ENCODE measurements at regions not wholly inside any gene's neighbourhood (a gene's known extent, or its start where the extent isn't known, plus 50 kb on each side); places are given as distances from the start of the nearest gene placed in this dataset.

GRCh38 chr1:90402893-90403849, 313.9 kb downstream of the BARHL2 start:
- no peak for DNase-seq (ENCODE audit: low spot score)

GRCh38 chr1:90400131-90400530, 317.0 kb downstream of the BARHL2 start:
- DNase-seq (ENCODE audit: low spot score): no peak

GRCh38 chr1:90396917-90397316, 320.2 kb downstream of the BARHL2 start:
- no peak for DNase-seq (ENCODE audit: low spot score)

- no peak for DNase-seq (ENCODE audit: low spot score)
Observed at GRCh38 chr1:90394247-90394646, 322.9 kb downstream of the BARHL2 start.

GRCh38 chr1:90393025-90393424, 324.1 kb downstream of the BARHL2 start:
- DNase-seq (ENCODE audit: low spot score): no peak

- no peak for DNase-seq (ENCODE audit: low spot score)
Observed at GRCh38 chr1:90391126-90391525, 326.0 kb downstream of the BARHL2 start.

GRCh38 chr1:90387805-90388204, 329.3 kb downstream of the BARHL2 start:
- no peak for DNase-seq (ENCODE audit: low spot score)

- no peak for DNase-seq (ENCODE audit: low spot score)
Observed at GRCh38 chr1:90386899-90387720, 330.0 kb downstream of the BARHL2 start.

GRCh38 chr1:90384193-90384592, 332.9 kb downstream of the BARHL2 start:
- DNase-seq (ENCODE audit: low spot score): no peak

GRCh38 chr1:90382161-90382560, 334.9 kb downstream of the BARHL2 start:
- no peak for DNase-seq (ENCODE audit: low spot score)

- DNase-seq (ENCODE audit: low spot score): no peak
Observed at GRCh38 chr1:90381598-90381997, 335.5 kb downstream of the BARHL2 start.

- DNase-seq (ENCODE audit: low spot score): no peak
Observed at GRCh38 chr1:90371448-90371813, 345.7 kb downstream of the BARHL2 start.

- DNase-seq (ENCODE audit: low spot score): no peak
Observed at GRCh38 chr1:90370686-90371447, 346.2 kb downstream of the BARHL2 start.

GRCh38 chr1:90362163-90362562, 354.9 kb downstream of the BARHL2 start:
- no peak for DNase-seq (ENCODE audit: low spot score)

GRCh38 chr1:90361026-90361425, 356.1 kb downstream of the BARHL2 start:
- DNase-seq (ENCODE audit: low spot score): no peak

GRCh38 chr1:90359994-90360393, 357.1 kb downstream of the BARHL2 start:
- no peak for DNase-seq (ENCODE audit: low spot score)

GRCh38 chr1:90358448-90358847, 358.7 kb downstream of the BARHL2 start:
- no peak for DNase-seq (ENCODE audit: low spot score)

GRCh38 chr1:90357995-90358394, 359.1 kb downstream of the BARHL2 start:
- no peak for DNase-seq (ENCODE audit: low spot score)

GRCh38 chr1:90356991-90357390, 360.1 kb downstream of the BARHL2 start:
- no peak for DNase-seq (ENCODE audit: low spot score)

- DNase-seq (ENCODE audit: low spot score): no peak
Observed at GRCh38 chr1:90356101-90356500, 361.0 kb downstream of the BARHL2 start.

GRCh38 chr1:90354704-90355103, 359.8 kb downstream of the ZNF326 start:
- no peak for DNase-seq (ENCODE audit: low spot score)

GRCh38 chr1:90351019-90351418, 356.1 kb downstream of the ZNF326 start:
- no peak for DNase-seq (ENCODE audit: low spot score)

Data from SK-N-DZ (cell line).